AG09319 (cell line): ENCODE measurements at regions not wholly inside any gene's neighbourhood (a gene's known extent, or its start where the extent isn't known, plus 50 kb on each side); places are given as distances from the start of the nearest gene placed in this dataset.

Source experiments
- DNase-seq: peaks from one replicate; pipeline ENCODE4 v3.0.0-alpha.2; 2010; ENCODE audit warnings: low read depth; ENCODE audit errors: extremely low read depth
- TF ChIP-seq, protein P1 (sequence below): IDR thresholded peaks from 2 replicates; pipeline ENCODE4 v1.5.1; 2011; ENCODE audit warnings: low read depth, mild to moderate bottlenecking, inconsistent platforms, low read length, moderate library complexity

DNA sequence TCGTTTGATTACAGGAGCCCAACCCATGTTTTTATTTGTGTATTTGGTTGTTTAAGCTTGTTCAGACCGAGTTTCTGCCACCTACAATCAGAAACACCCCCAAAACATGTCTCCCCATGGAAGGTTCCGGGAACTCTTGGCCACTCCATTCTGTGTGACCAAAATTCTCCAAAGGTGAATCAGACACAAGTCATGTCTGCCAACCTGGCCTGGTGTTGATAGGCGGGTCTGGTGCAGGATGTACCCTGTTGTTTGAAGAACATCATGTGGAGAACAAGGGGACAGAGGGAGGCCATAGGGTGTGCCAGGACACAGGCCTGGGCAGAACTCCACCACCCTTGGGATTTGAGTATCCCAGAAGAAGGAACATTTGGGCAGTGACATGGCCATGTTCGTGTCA is 147.1 kb upstream of the MYL2 start:
- TF ChIP-seq, protein P1, sequence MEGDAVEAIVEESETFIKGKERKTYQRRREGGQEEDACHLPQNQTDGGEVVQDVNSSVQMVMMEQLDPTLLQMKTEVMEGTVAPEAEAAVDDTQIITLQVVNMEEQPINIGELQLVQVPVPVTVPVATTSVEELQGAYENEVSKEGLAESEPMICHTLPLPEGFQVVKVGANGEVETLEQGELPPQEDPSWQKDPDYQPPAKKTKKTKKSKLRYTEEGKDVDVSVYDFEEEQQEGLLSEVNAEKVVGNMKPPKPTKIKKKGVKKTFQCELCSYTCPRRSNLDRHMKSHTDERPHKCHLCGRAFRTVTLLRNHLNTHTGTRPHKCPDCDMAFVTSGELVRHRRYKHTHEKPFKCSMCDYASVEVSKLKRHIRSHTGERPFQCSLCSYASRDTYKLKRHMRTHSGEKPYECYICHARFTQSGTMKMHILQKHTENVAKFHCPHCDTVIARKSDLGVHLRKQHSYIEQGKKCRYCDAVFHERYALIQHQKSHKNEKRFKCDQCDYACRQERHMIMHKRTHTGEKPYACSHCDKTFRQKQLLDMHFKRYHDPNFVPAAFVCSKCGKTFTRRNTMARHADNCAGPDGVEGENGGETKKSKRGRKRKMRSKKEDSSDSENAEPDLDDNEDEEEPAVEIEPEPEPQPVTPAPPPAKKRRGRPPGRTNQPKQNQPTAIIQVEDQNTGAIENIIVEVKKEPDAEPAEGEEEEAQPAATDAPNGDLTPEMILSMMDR, result no peak
- DNase-seq, result no peak

DNA sequence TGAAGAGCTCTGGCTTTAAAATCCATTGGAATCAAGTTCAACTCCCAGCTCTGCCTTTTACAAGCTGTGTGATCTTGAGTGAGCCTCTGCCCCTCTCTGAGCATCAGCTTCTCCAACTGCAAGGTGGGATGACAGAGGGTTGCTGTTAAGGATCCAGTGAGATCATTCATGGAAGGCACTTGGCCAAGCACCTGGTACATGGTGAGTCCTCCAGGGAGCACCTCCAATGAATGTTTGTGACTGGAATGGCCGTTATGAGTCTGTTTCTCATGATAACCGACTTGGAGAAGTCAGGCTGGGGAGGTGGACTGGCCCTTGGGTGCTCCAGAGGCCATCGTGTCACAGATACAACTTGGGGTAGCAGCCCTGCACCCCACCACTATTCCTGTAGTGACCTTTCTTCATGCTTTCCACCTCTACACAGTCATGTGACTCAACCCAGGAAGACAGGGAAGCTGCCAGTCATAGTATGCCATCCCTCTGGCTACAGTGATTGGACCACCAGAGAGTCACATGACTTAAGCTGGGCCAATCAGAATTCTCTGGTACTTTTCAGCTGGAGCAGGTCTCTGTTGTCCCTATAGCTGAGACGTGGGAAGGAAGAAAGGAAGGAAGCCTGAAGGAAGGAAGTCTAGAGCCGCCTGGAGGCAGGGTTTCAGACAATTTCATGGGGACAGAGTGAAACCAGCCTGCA is 146.5 kb upstream of the MYL2 start:
- TF ChIP-seq, protein P1, result no peak
- DNase-seq, result no peak

DNA sequence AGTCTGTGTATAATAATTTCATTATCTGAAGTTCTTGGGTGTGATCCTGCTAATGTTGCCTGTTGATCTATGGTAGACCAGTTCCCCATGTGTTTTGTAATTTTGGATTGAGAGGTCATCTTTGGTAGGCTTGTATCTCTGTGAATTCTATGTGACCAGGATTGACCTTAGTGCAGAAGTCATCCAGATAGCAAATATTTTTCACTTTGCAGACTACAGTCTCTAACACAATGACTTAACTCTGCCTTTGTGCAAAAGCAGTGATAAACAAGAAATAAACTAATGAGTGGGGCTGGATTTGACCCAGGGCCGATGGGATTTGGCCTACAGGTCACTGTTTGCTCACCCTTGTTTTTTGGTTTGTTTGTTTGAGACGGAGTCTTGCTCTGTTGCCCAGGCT is 144.6 kb upstream of the MYL2 start:
- TF ChIP-seq, protein P1, result no peak
- DNase-seq, result no peak

DNA sequence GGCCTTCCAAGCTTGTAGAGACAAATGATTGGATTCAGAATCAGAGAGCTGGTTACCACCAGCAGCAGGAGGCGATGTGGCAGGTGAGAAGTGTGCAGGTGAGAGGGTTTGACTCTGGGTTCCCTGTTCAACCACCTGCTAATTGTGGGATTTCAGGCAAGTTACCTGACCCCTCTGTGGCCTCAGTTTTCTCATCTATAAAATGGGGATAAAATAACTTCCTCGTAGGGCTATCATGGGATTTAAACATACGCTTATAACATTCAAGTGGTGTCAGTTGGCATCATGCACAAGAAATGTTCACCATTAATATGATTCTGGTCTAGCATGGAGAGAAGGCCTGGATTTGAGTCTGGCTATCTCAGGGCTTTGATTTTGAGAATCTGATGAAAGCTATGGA is 143.8 kb upstream of the MYL2 start:
- no peak for DNase-seq
- TF ChIP-seq, protein P1, result no peak

DNA sequence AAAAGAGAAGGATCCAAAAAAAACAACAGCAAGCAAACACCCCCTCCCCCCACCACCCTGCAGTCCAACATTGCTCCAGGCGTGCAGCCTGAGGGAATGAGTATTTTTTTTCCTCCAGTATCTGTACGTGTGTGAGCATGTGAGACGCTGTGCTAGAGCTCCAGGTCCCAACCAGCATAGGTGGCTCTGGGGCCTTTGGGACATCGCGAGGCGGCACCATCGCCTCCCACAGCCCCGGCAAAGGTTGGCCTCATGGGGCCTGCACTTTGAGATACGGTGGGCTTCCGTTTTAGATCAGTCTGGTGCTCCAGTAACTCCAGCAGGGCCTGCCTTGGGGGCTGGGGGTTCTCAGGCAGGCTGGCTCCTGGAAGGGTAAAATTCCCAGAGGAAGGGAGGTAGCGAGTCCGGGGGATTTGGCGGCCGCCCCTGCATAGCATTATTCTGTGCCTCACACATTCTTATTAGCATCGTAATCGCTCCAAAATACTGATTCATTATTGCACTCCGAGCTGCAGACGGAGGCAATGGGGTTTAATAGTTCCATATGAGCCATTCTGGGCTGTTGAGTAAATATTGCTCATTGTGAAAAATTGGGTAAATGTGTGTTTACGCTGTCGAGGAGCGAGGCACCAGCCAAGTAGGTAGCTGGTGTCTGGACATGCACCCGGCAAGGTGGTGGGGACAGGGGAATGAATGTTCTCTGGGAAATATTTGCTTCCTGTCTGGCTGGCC is 143.1 kb upstream of the MYL2 start:
- no peak for DNase-seq
- TF ChIP-seq, protein P1, result no peak

DNA sequence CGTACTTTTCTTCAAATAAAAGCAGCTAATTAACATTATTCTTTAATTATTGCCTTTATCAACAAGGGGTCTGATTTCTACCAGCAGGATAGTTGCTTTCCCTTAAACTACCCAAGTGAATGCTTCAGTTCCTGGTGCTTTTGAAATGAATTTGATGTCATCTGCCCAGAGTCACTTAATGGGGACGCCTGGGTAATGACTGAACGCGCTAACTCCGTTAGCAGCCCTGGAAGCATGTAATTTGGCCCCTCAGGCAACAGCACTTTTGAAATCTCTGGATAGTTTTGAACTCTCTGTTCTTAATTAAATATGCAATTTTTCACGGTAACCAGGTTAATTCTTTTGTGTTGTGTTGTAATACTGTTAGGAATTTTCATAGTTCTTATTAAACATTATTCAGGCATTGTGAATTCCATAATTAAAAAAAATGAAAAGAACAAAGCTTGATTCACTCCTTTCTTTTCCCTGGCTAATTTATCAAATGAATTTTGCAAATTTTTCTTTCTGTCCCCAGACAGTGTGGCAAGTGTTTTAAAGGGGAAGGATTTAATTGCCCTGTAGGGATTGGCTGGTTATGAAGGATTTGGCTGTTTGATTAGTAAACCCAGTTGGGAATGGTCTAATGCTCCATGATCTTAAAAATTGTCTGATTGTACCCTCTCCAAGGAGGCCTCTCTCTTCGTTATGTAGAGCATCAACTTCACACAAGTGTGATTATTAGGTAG is 137.5 kb upstream of the MYL2 start:
- TF ChIP-seq, protein P1, result no peak
- no peak for DNase-seq
